Panc1 (cell line): ENCODE measurements at regions not wholly inside any gene's neighbourhood (a gene's known extent, or its start where the extent isn't known, plus 50 kb on each side); places are given as distances from the start of the nearest gene placed in this dataset.

Source experiments
- ATAC-seq: fragments of 200-7000 bp; cut with Tn5 transposase; 2 replicates; pipeline ENCODE4 v1.9.1; 2020; ENCODE audit warnings: mild to moderate bottlenecking, moderate library complexity
- BruUV-seq: library from RNA; stranded (reverse); fragments of 400-500 nt; replicated peaks from 2 replicates; lab custom pipeline; 2021; lab: Mats Ljungman, UMichigan
- CTCF ChIA-PET: fragments of 300-600 bp; sonication (Branson Sonifier 250); formaldehyde crosslinking; loops from one replicate; lab custom pipeline; 2022; ENCODE audit warnings: antibody characterized with exemption; lab: Charles Lee
- POLR2A ChIA-PET: fragments of 300-600 bp; sonication (Branson Sonifier 250); formaldehyde crosslinking; loops from one replicate; lab custom pipeline; 2022; ENCODE audit warnings: antibody characterized with exemption; lab: Charles Lee
- DNase-seq: peaks from one replicate; pipeline ENCODE4 v3.0.0-alpha.2; 2010; ENCODE audit warnings: low read depth, low spot score
- H3K27ac ChIP-seq: 2 replicates; pipeline ENCODE4 v1.5.1; 2011; ENCODE audit warnings: mild to moderate bottlenecking, low read length, inconsistent platforms
- H3K27me3 ChIP-seq: fragments of 200-500 bp; sonication (Bioruptor generic); 2 replicates; pipeline ENCODE4 v1.6.0; 2014; ENCODE audit warnings: low read length, inconsistent platforms; ENCODE audit not compliant: control insufficient read depth, insufficient read depth
- H3K36me3 ChIP-seq: fragments of 200-500 bp; sonication (Bioruptor generic); 2 replicates; pipeline ENCODE4 v1.5.1; 2014; ENCODE audit warnings: inconsistent platforms, mild to moderate bottlenecking, low read length, moderate library complexity; ENCODE audit not compliant: control insufficient read depth, insufficient read depth
- H3K4me1 ChIP-seq: 2 replicates; pipeline ENCODE4 v1.5.1; 2011; ENCODE audit warnings: inconsistent platforms, mild to moderate bottlenecking, low read length, moderate library complexity; ENCODE audit not compliant: control insufficient read depth, insufficient read depth
- H3K4me3 ChIP-seq, 2 experiments: 2 replicates each; pipeline ENCODE4 v1.5.1; 2011 to 2012; ENCODE audit warnings: low read depth in 2 of 2, low read length in 2 of 2, mild to moderate bottlenecking in 2 of 2, inconsistent platforms in 1 of 2, moderate library complexity in 1 of 2
- H3K9me3 ChIP-seq: fragments of 200-500 bp; sonication (Bioruptor generic); 2 replicates; pipeline ENCODE4 v1.5.1; 2014; ENCODE audit warnings: low read depth, mild to moderate bottlenecking, inconsistent platforms, low read length, moderate library complexity; ENCODE audit not compliant: control insufficient read depth, insufficient read depth
- CTCF ChIP-seq: fragments of 450-650 bp; IDR thresholded peaks from 2 replicates; pipeline ENCODE4 v1.5.1; 2017; ENCODE audit warnings: mild to moderate bottlenecking
- POLR2AphosphoS5 ChIP-seq: IDR thresholded peaks from 2 replicates; pipeline ENCODE4 v1.6.1; 2012; ENCODE audit warnings: mild to moderate bottlenecking, low read depth, low read length, moderate library complexity
- REST ChIP-seq, 2 experiments: IDR thresholded peaks; 2 replicates each; pipeline ENCODE4 v1.6.1; 2011 to 2012; ENCODE audit warnings: low read depth in 2 of 2, control low read depth in 1 of 2, low read length in 1 of 2, mild to moderate bottlenecking in 1 of 2, moderate library complexity in 1 of 2; ENCODE audit not compliant: insufficient read depth in 1 of 2
- SIN3A ChIP-seq: IDR thresholded peaks from 2 replicates; pipeline ENCODE4 v1.6.1; 2012; ENCODE audit warnings: low read depth, mild to moderate bottlenecking, low read length, moderate library complexity, borderline replicate concordance; ENCODE audit not compliant: insufficient read depth
- TCF7L2 ChIP-seq: IDR thresholded peaks from 2 replicates; pipeline ENCODE4 v1.6.1; 2011; ENCODE audit warnings: mild to moderate bottlenecking, low read depth, low read length, inconsistent platforms
- in situ Hi-C: cut with HindIII; loops from 2 replicates; pipeline ENCODE4 v1.10.0; 2016; ENCODE audit warnings: low sequenced_read_pairs, low pct_unique_long_range_greater_than_20kb
- intact Hi-C: fragments of 100-400 bp; cut with micrococcal nuclease; formaldehyde crosslinking; loops from one replicate; pipeline ENCODE4 v1.10.0; 2022; ENCODE audit not compliant: unreplicated experiment

GRCh38 chr18:2050702-2051201 is 520.6 kb downstream of the METTL4 start:
- H3K27ac ChIP-seq: no peak overlapping the region
- no peaks in the 10 kb centered on the region; the same call in 1 of the 2 replicates for H3K9me3 ChIP-seq
- ChIA-PET CTCF (no interaction called here), POLR2A (no interaction called here)
- intact Hi-C loops: no loop called here
- no peak overlapping the region for H3K4me3 ChIP-seq
- no peak for ATAC-seq
- no peaks in the 10 kb centered on the region for H3K4me1 ChIP-seq
- TF ChIP-seq CTCF: no peak
- TF ChIP-seq REST (IDR thresholded peaks at IDR 0.05; ENCODE audit: insufficient read depth in 1 of 2, low read depth in 2 of 2, low read length in 1 of 2): no peak
- no peak for TF ChIP-seq TCF7L2
- no peak for TF ChIP-seq SIN3A
- no peak for TF ChIP-seq POLR2AphosphoS5
- no peak for DNase-seq
- no TSS peak for BruUV-seq
- in situ Hi-C loops: no loop called here
- no peaks in the 10 kb centered on the region for H3K36me3 ChIP-seq
- no peaks in the 10 kb centered on the region for H3K27me3 ChIP-seq

- TF ChIP-seq CTCF: no peak
- no peak for TF ChIP-seq TCF7L2
- TF ChIP-seq POLR2AphosphoS5: no peak
- no peak for TF ChIP-seq REST (IDR thresholded peaks at IDR 0.05; ENCODE audit: insufficient read depth in 1 of 2, low read depth in 2 of 2, low read length in 1 of 2)
- no peak for TF ChIP-seq SIN3A
- H3K27ac ChIP-seq: no peak overlapping the region
- no peaks in the 10 kb centered on the region for H3K36me3 ChIP-seq
- POLR2A ChIA-PET: no interaction called here
- no peaks in the 10 kb centered on the region for H3K4me1 ChIP-seq
- in situ Hi-C loops: no loop called here
- CTCF ChIA-PET: no interaction called here
- ATAC-seq (no peak), DNase-seq (no peak)
- no peak overlapping the region for H3K4me3 ChIP-seq
- BruUV-seq: no TSS peak
- H3K27me3 ChIP-seq: no peaks in the 10 kb centered on the region
- no peaks in the 10 kb centered on the region; the same call in 1 of the 2 replicates for H3K9me3 ChIP-seq
- intact Hi-C loops: no loop called here
These were observed 517.7 kb downstream of the METTL4 start for GRCh38 chr18:2053490-2054089.
